ENCODE measurements at regions not wholly inside any gene's neighbourhood (a gene's known extent, or its start where the extent isn't known, plus 50 kb on each side); places are given as distances from the start of the nearest gene placed in this dataset.

GRCh38 chr10:23826421-23826820 is 382.5 kb upstream of the KIAA1217 start:
- no peak overlapping the region for H2BK120ac ChIP-seq (replicated peaks; ENCODE audit: low read depth, low read length)
- no peak overlapping the region for H2AFZ ChIP-seq (ENCODE audit: low read length)
- H4K5ac ChIP-seq (ENCODE audit: insufficient read length, low read depth, low read length), result no peak overlapping the region
- no peak overlapping the region for H2BK15ac ChIP-seq (ENCODE audit: low read length)
- FAIRE-seq (peak; percentile 77), DNase-seq (ENCODE audit: low read depth in 1 of 2, low spot score in 2 of 2) (peak; percentile 3 to 57)
- CTCF ChIA-PET (ENCODE audit: partially characterized antibody), result no interaction called here
- H3K18ac ChIP-seq (ENCODE audit: extremely low read depth, low read length), result no peak overlapping the region
- no peak overlapping the region for H2BK5ac ChIP-seq (ENCODE audit: low read depth, low read length)
- H4K20me1 ChIP-seq (replicated peaks in 1 of 2; ENCODE audit: control insufficient read depth in 1 of 2, insufficient read depth in 2 of 2, low read length in 2 of 2), result no peaks in the 10 kb centered on the region
- no peaks in the 10 kb centered on the region; a peak in 1 of 7 replicates for H3K27me3 ChIP-seq (replicated peaks in 1 of 4; ENCODE audit: control insufficient read depth in 3 of 4, extremely low read depth in 1 of 4, insufficient read depth in 3 of 4, low read length in 3 of 4)
- POLR2A ChIA-PET (ENCODE audit: partially characterized antibody), result no interaction called here
- TF ChIP-seq KDM5A (IDR thresholded peaks at IDR 0.05; ENCODE audit: low read length), result no peak
- no peak for TF ChIP-seq SP4 (IDR thresholded peaks at IDR 0.05; ENCODE audit: low read length)
- TF ChIP-seq CBX8 (IDR thresholded peaks at IDR 0.05; ENCODE audit: borderline replicate concordance, low read depth, low read length), result no peak
- no peak for TF ChIP-seq SRF (IDR thresholded peaks at IDR 0.05; ENCODE audit: low read depth, low read length)
- TF ChIP-seq KDM1A (IDR thresholded peaks at IDR 0.05; ENCODE audit: borderline replicate concordance, low read length), result no peak
- no peak for TF ChIP-seq RBBP5 (IDR thresholded peaks at IDR 0.05; ENCODE audit: borderline replicate concordance, low read depth, low read length)
- no peak for TF ChIP-seq RNF2 (IDR thresholded peaks at IDR 0.05; ENCODE audit: borderline replicate concordance, low read depth, low read length, missing control alignments, poor library complexity, severe bottlenecking)
- no peak for TF ChIP-seq POLR2A (IDR thresholded peaks at IDR 0.05; ENCODE audit: control extremely low read depth in 1 of 2, low read depth in 2 of 2, low read length in 2 of 2)
- TF ChIP-seq TAF1 (IDR thresholded peaks at IDR 0.05; ENCODE audit: low read depth, low read length), result no peak
- TF ChIP-seq RFX5 (IDR thresholded peaks at IDR 0.05; ENCODE audit: borderline replicate concordance, low read depth, low read length), result no peak
- peaks cover 3% of the 10 kb centered on the region; the same call in 1 of the 2 replicates for H3K23me2 ChIP-seq (ENCODE audit: low read depth, low read length)
- H3K36me3 ChIP-seq (ENCODE audit: control insufficient read depth in 2 of 4, insufficient read depth in 4 of 4, low read length in 3 of 4), result no peaks in the 10 kb centered on the region
- H3K79me1 ChIP-seq (ENCODE audit: low read depth, low read length), result no peaks in the 10 kb centered on the region
- H2AK5ac ChIP-seq (ENCODE audit: low read depth, low read length), result no peak overlapping the region
- no peaks in the 10 kb centered on the region for H3K4me1 ChIP-seq (replicated peaks in 1 of 4; ENCODE audit: control insufficient read depth in 3 of 4, insufficient read depth in 4 of 4, low read length in 3 of 4)
- no peak overlapping the region for H3K9ac ChIP-seq (replicated peaks in 1 of 4; ENCODE audit: extremely low read depth in 1 of 4, low read depth in 3 of 4, low read length in 3 of 4)
- no peak overlapping the region for H3K56ac ChIP-seq (replicated peaks; ENCODE audit: insufficient read length, low read depth, low read length)
- no peak overlapping the region for H3K4ac ChIP-seq (replicated peaks; ENCODE audit: insufficient read length, low read depth, low read length)
- H3K4me2 ChIP-seq (ENCODE audit: insufficient read depth in 1 of 2, low read depth in 2 of 2, low read length in 2 of 2), result no peak overlapping the region
- no peak overlapping the region for H3K23ac ChIP-seq (ENCODE audit: insufficient read length)
- no peak overlapping the region for H3K4me3 ChIP-seq (ENCODE audit: extremely low read depth in 1 of 4, insufficient read depth in 2 of 4, low read depth in 3 of 4, low read length in 4 of 4)
- WGBS, 2 experiments (ENCODE audit: extremely low coverage in 1 of 2, insufficient coverage in 1 of 2, insufficient read length in 1 of 2, insufficient replicate concordance in 2 of 2, low coverage in 1 of 2, low lambda C conversion rate in 2 of 2, missing lambda C conversion rate in 1 of 2), result 78% methylated on average over 9 of the region's 9 CpGs; no CpG with 5 or more reads in 1 of the 2 experiments
- H2BK20ac ChIP-seq (ENCODE audit: low read length), result no peak overlapping the region
- H3K27ac ChIP-seq (ENCODE audit: low read depth, low read length), result no peak overlapping the region
- H3K14ac ChIP-seq (ENCODE audit: insufficient read length), result no peak overlapping the region
- no peak overlapping the region for H4K8ac ChIP-seq (ENCODE audit: extremely low read depth, insufficient read depth, low read length)
- no peak overlapping the region for H2BK12ac ChIP-seq (ENCODE audit: low read depth, low read length)
- H3K79me2 ChIP-seq (ENCODE audit: control insufficient read depth in 1 of 2, insufficient read depth in 2 of 2, low read length in 2 of 2), result no peaks in the 10 kb centered on the region
- no peaks in the 10 kb centered on the region for H3K9me3 ChIP-seq (ENCODE audit: insufficient read depth in 2 of 2, low read depth in 1 of 2, low read length in 1 of 2)
- no peak overlapping the region for H4K91ac ChIP-seq (replicated peaks; ENCODE audit: insufficient read length, low read length)
